Neural cell (in vitro differentiated cells): ENCODE measurements at regions not wholly inside any gene's neighbourhood (a gene's known extent, or its start where the extent isn't known, plus 50 kb on each side); places are given as distances from the start of the nearest gene placed in this dataset.

Source experiments
- EP300 ChIP-seq: fragments of 450-650 bp; conservative IDR thresholded peaks from 2 replicates; pipeline ENCODE4 v1.6.1; 2014; ENCODE audit warnings: antibody characterized with exemption, mild to moderate bottlenecking, moderate library complexity; ENCODE audit not compliant: poor library complexity, severe bottlenecking
- EZH2 ChIP-seq: fragments of 200-600, 300-800 bp; shearing (Covaris generic), sonication (generic); IDR thresholded peaks from 2 replicates; pipeline ENCODE4 v1.6.1; 2014; ENCODE audit warnings: antibody characterized with exemption, low read length, borderline replicate concordance, mild to moderate bottlenecking; ENCODE audit not compliant: insufficient read depth, poor library complexity, severe bottlenecking
- POLR2AphosphoS5 ChIP-seq: IDR thresholded peaks from 2 replicates; pipeline ENCODE4 v1.6.1; 2012
- RAD21 ChIP-seq: fragments of 450-650 bp; conservative IDR thresholded peaks from 2 replicates; pipeline ENCODE4 v1.6.1; 2014; ENCODE audit warnings: antibody characterized with exemption, mild to moderate bottlenecking, moderate library complexity
- TF ChIP-seq, protein P1 (sequence below): fragments of 450-650 bp; IDR thresholded peaks from 2 replicates; pipeline ENCODE4 v1.5.1; 2014; ENCODE audit warnings: antibody characterized with exemption, mild to moderate bottlenecking, moderate library complexity; ENCODE audit not compliant: poor library complexity, severe bottlenecking
- TF ChIP-seq, protein P2 (sequence below): IDR thresholded peaks from 2 replicates; pipeline ENCODE4 v1.6.1; 2012; ENCODE audit warnings: borderline replicate concordance

DNA sequence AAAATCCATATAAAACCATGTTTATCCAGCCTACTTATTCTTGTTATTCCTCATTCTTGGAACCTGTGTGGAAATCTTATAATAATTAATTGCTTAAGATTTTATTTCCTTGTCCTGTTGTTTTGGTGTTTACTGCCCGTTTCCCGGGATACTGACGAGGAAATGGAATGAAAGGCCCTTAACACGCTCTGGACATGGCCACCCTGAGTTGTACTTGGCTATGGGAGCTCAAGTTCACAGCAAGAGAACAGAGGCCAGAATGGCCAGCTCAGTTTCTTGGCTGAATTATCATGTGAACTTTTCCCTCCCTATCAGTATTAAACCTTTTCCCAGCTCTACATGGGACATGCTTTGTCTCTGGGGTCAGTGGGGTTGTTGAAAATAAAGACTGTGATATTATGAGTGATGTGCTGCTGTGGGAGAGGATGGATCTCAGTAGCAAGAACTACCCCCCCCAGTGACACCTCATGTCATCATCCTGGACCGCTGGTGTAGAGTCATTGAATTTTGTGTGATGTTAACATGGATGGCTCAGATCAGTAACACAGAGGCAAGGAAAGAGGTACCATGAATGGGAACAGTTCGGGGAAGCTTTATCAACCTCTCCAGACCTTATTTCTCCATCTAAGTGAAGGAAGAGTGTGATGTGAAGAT is 87.0 kb upstream of the IGFBP3 start:
- TF ChIP-seq EZH2 = no peak
- TF ChIP-seq EP300 = no peak
- TF ChIP-seq, protein P1, sequence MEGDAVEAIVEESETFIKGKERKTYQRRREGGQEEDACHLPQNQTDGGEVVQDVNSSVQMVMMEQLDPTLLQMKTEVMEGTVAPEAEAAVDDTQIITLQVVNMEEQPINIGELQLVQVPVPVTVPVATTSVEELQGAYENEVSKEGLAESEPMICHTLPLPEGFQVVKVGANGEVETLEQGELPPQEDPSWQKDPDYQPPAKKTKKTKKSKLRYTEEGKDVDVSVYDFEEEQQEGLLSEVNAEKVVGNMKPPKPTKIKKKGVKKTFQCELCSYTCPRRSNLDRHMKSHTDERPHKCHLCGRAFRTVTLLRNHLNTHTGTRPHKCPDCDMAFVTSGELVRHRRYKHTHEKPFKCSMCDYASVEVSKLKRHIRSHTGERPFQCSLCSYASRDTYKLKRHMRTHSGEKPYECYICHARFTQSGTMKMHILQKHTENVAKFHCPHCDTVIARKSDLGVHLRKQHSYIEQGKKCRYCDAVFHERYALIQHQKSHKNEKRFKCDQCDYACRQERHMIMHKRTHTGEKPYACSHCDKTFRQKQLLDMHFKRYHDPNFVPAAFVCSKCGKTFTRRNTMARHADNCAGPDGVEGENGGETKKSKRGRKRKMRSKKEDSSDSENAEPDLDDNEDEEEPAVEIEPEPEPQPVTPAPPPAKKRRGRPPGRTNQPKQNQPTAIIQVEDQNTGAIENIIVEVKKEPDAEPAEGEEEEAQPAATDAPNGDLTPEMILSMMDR = no peak
- TF ChIP-seq, protein P2, sequence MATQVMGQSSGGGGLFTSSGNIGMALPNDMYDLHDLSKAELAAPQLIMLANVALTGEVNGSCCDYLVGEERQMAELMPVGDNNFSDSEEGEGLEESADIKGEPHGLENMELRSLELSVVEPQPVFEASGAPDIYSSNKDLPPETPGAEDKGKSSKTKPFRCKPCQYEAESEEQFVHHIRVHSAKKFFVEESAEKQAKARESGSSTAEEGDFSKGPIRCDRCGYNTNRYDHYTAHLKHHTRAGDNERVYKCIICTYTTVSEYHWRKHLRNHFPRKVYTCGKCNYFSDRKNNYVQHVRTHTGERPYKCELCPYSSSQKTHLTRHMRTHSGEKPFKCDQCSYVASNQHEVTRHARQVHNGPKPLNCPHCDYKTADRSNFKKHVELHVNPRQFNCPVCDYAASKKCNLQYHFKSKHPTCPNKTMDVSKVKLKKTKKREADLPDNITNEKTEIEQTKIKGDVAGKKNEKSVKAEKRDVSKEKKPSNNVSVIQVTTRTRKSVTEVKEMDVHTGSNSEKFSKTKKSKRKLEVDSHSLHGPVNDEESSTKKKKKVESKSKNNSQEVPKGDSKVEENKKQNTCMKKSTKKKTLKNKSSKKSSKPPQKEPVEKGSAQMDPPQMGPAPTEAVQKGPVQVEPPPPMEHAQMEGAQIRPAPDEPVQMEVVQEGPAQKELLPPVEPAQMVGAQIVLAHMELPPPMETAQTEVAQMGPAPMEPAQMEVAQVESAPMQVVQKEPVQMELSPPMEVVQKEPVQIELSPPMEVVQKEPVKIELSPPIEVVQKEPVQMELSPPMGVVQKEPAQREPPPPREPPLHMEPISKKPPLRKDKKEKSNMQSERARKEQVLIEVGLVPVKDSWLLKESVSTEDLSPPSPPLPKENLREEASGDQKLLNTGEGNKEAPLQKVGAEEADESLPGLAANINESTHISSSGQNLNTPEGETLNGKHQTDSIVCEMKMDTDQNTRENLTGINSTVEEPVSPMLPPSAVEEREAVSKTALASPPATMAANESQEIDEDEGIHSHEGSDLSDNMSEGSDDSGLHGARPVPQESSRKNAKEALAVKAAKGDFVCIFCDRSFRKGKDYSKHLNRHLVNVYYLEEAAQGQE = no peak
- no peak for TF ChIP-seq POLR2AphosphoS5
- no peak for TF ChIP-seq RAD21
